SJSA1 (cell line): ENCODE measurements at regions not wholly inside any gene's neighbourhood (a gene's known extent, or its start where the extent isn't known, plus 50 kb on each side); places are given as distances from the start of the nearest gene placed in this dataset.
"Not testable (repeated sequence)": the region's sequence is repeated elsewhere in the genome, so short reads cannot be mapped to it uniquely, and the experiment has no call there.

Source experiments
- DNase-seq, 2 experiments: peaks; one replicate each; pipeline ENCODE4 v3.0.0-alpha.2; 2015 to 2020; ENCODE audit warnings: low spot score in 2 of 2, low read depth in 1 of 2
- H3K27ac ChIP-seq: fragments of 250-450 bp; sonication (Bioruptor Pico); 2 replicates; pipeline ENCODE4 v1.5.1; 2020; ENCODE audit warnings: mild to moderate bottlenecking, moderate library complexity
- H3K27me3 ChIP-seq: fragments of 250-450 bp; sonication (Bioruptor Pico); replicated peaks from 2 replicates; pipeline ENCODE4 v1.5.1; 2020; ENCODE audit warnings: mild to moderate bottlenecking, moderate library complexity
- H3K36me3 ChIP-seq: fragments of 250-450 bp; sonication (Bioruptor Pico); 2 replicates; pipeline ENCODE4 v1.5.1; 2020; ENCODE audit warnings: mild to moderate bottlenecking
- H3K4me1 ChIP-seq: fragments of 250-450 bp; sonication (Bioruptor Pico); replicated peaks from 2 replicates; pipeline ENCODE4 v1.6.1; 2021; ENCODE audit warnings: mild to moderate bottlenecking
- H3K4me3 ChIP-seq: fragments of 250-450 bp; sonication (Bioruptor Pico); 2 replicates; pipeline ENCODE4 v1.5.1; 2020; ENCODE audit warnings: mild to moderate bottlenecking
- H3K9me3 ChIP-seq: fragments of 250-450 bp; sonication (Bioruptor Pico); replicated peaks from 2 replicates; pipeline ENCODE4 v1.5.1; 2020; ENCODE audit warnings: mild to moderate bottlenecking

GRCh38 chr5:136840601-136841000 lies 475.3 kb upstream of the TRPC7 start:
- Histone ChIP-seq H3K27me3 (peaks cover 7% of the 10 kb centered on the region; the same call in 1 of the 2 replicates), H3K4me3 (no peak overlapping the region), H3K4me1 (no peaks in the 10 kb centered on the region), H3K27ac (no peak overlapping the region), H3K9me3 (no peaks in the 10 kb centered on the region), H3K36me3 (no peaks in the 10 kb centered on the region)
- DNase-seq: no peak

GRCh38 chr5:136836093-136836492 lies 470.7 kb upstream of the TRPC7 start:
- Histone ChIP-seq H3K4me1 (no peaks in the 10 kb centered on the region), H3K27ac (no peak overlapping the region), H3K9me3 (no peaks in the 10 kb centered on the region), H3K36me3 (no peaks in the 10 kb centered on the region), H3K27me3 (peaks cover 2% of the 10 kb centered on the region; the same call in 1 of the 2 replicates), H3K4me3 (no peak overlapping the region)
- DNase-seq: no peak

GRCh38 chr5:136820848-136821247 lies 455.5 kb upstream of the TRPC7 start:
- Histone ChIP-seq H3K27me3 (no peaks in the 10 kb centered on the region), H3K27ac (no peak overlapping the region), H3K9me3 (no peaks in the 10 kb centered on the region), H3K4me3 (no peak overlapping the region), H3K4me1 (no peaks in the 10 kb centered on the region), H3K36me3 (no peaks in the 10 kb centered on the region)
- no peak for DNase-seq

GRCh38 chr5:136819526-136820302 lies 454.4 kb upstream of the TRPC7 start:
- Histone ChIP-seq H3K4me1 (peaks cover 6% of the 10 kb centered on the region), H3K27me3 (no peaks in the 10 kb centered on the region), H3K27ac (no peak overlapping the region), H3K36me3 (no peaks in the 10 kb centered on the region), H3K4me3 (no peak overlapping the region), H3K9me3 (no peaks in the 10 kb centered on the region)
- no peak for DNase-seq

GRCh38 chr5:136816327-136816726 lies 451.0 kb upstream of the TRPC7 start:
- Histone ChIP-seq H3K4me3 (no peak overlapping the region), H3K36me3 (no peaks in the 10 kb centered on the region)
- no peak for DNase-seq

GRCh38 chr5:136814619-136815378 lies 449.5 kb upstream of the TRPC7 start:
- H3K4me1 ChIP-seq: peaks cover 29% of the 10 kb centered on the region
- H3K36me3 ChIP-seq: no peaks in the 10 kb centered on the region
- H3K27me3 ChIP-seq: no peaks in the 10 kb centered on the region
- DNase-seq: peak; percentile 63 to 66
- H3K4me3 ChIP-seq: no peak overlapping the region
- no peaks in the 10 kb centered on the region; the same call in 1 of the 2 replicates for H3K9me3 ChIP-seq
- H3K27ac ChIP-seq: peak overlapping the region; percentile 16

More at GRCh38 chr5:136816327-136816726, 451.0 kb upstream of the TRPC7 start:
- Histone ChIP-seq H3K27me3 (no peaks in the 10 kb centered on the region), H3K9me3 (no peaks in the 10 kb centered on the region), H3K27ac (no peak overlapping the region), H3K4me1 (peaks cover 18% of the 10 kb centered on the region)

GRCh38 chr5:136812270-136812669 lies 446.9 kb upstream of the TRPC7 start:
- DNase-seq: peak in 1 of 2 experiments; percentile 23
- peaks cover 29% of the 10 kb centered on the region for H3K4me1 ChIP-seq
- peak overlapping the region; percentile 1; the same call in 1 of the 2 replicates for H3K27ac ChIP-seq

GRCh38 chr5:136811551-136811950 lies 446.2 kb upstream of the TRPC7 start:
- Histone ChIP-seq H3K27ac (peak overlapping the region; percentile 33; the same call in 1 of the 2 replicates), H3K4me1 (peaks cover 29% of the 10 kb centered on the region), H3K36me3 (no peaks in the 10 kb centered on the region), H3K9me3 (no peaks in the 10 kb centered on the region; the same call in 1 of the 2 replicates), H3K4me3 (no peak overlapping the region), H3K27me3 (no peaks in the 10 kb centered on the region)
- peak; percentile 80 to 82 for DNase-seq

More at GRCh38 chr5:136812270-136812669, 446.9 kb upstream of the TRPC7 start:
- H3K9me3 ChIP-seq, H3K36me3 ChIP-seq, H3K27me3 ChIP-seq, H3K4me3 ChIP-seq: not testable (repeated sequence)

- H3K36me3 ChIP-seq: no peaks in the 10 kb centered on the region
- DNase-seq: peak in 1 of 2 experiments; percentile 33
- no peaks in the 10 kb centered on the region for H3K27me3 ChIP-seq
- H3K9me3 ChIP-seq: no peaks in the 10 kb centered on the region; the same call in 1 of the 2 replicates
- peak overlapping the region; percentile 33 for H3K27ac ChIP-seq
- peaks cover 29% of the 10 kb centered on the region for H3K4me1 ChIP-seq
- H3K4me3 ChIP-seq: no peak overlapping the region
These were observed 445.7 kb upstream of the TRPC7 start for GRCh38 chr5:136811086-136811485.

- H3K36me3 ChIP-seq: no peaks in the 10 kb centered on the region
- H3K4me1 ChIP-seq: peaks cover 29% of the 10 kb centered on the region
- H3K9me3 ChIP-seq: no peaks in the 10 kb centered on the region; the same call in 1 of the 2 replicates
- no peak overlapping the region for H3K4me3 ChIP-seq
- DNase-seq: no peak
- no peaks in the 10 kb centered on the region for H3K27me3 ChIP-seq
- no peak overlapping the region for H3K27ac ChIP-seq
These were observed 445.0 kb upstream of the TRPC7 start for GRCh38 chr5:136810261-136810801.

GRCh38 chr5:136809382-136809781 lies 444.0 kb upstream of the TRPC7 start:
- Histone ChIP-seq H3K4me3 (no peak overlapping the region), H3K27me3 (no peaks in the 10 kb centered on the region), H3K27ac (no peak overlapping the region), H3K4me1 (peaks cover 20% of the 10 kb centered on the region), H3K9me3 (no peaks in the 10 kb centered on the region; the same call in 1 of the 2 replicates), H3K36me3 (no peaks in the 10 kb centered on the region)
- DNase-seq: no peak

GRCh38 chr5:136808756-136809155 lies 443.4 kb upstream of the TRPC7 start:
- Histone ChIP-seq H3K9me3 (no peaks in the 10 kb centered on the region; the same call in 1 of the 2 replicates), H3K36me3 (no peaks in the 10 kb centered on the region), H3K27me3 (no peaks in the 10 kb centered on the region), H3K4me1 (peaks cover 20% of the 10 kb centered on the region), H3K27ac (no peak overlapping the region), H3K4me3 (no peak overlapping the region)
- DNase-seq: no peak

GRCh38 chr5:136805466-136805865 lies 440.1 kb upstream of the TRPC7 start:
- H3K27me3 ChIP-seq: peaks cover 16% of the 10 kb centered on the region
- H3K4me1 ChIP-seq: peaks cover 3% of the 10 kb centered on the region
- no peaks in the 10 kb centered on the region for H3K36me3 ChIP-seq
- no peak overlapping the region for H3K4me3 ChIP-seq
- H3K27ac ChIP-seq: no peak overlapping the region
- no peaks in the 10 kb centered on the region; the same call in 1 of the 2 replicates for H3K9me3 ChIP-seq
- DNase-seq: no peak
